Keratinocyte (primary cell): ENCODE measurements at regions not wholly inside any gene's neighbourhood (a gene's known extent, or its start where the extent isn't known, plus 50 kb on each side); places are given as distances from the start of the nearest gene placed in this dataset.

Experiments
- DNase-seq: peaks from one replicate; pipeline ENCODE4 v3.0.0-alpha.2; 2011; ENCODE audit warnings: low read depth, missing footprints, low spot score
- FAIRE-seq: peaks from 2 replicates; lab custom pipeline; 2011; peaks lifted over from hg19 to GRCh38; lab: Jason Lieb, UNC
- H2AFZ ChIP-seq: 2 replicates; pipeline ENCODE4 v1.6.0; 2012; ENCODE audit warnings: low read length, control low read depth, inconsistent platforms; ENCODE audit not compliant: control insufficient read depth
- H3K27ac ChIP-seq: 2 replicates; pipeline ENCODE4 v1.5.1; 2011; ENCODE audit warnings: low read length; ENCODE audit not compliant: control insufficient read depth, insufficient read depth
- H3K27me3 ChIP-seq: 3 replicates; pipeline ENCODE4 v1.6.0; 2011; ENCODE audit warnings: low read length; ENCODE audit not compliant: control insufficient read depth, insufficient read depth; ENCODE audit errors: extremely low read depth
- H3K36me3 ChIP-seq, 2 experiments: 2 replicates in 1 of 2; 3 replicates in 1 of 2; pipeline ENCODE4 v1.5.1; 2011; ENCODE audit warnings: low read length in 2 of 2, mild to moderate bottlenecking in 1 of 2; ENCODE audit not compliant: control insufficient read depth in 2 of 2, insufficient read depth in 2 of 2; ENCODE audit errors: extremely low read depth in 1 of 2
- H3K4me1 ChIP-seq: 3 replicates; pipeline ENCODE4 v1.5.1; 2011; ENCODE audit warnings: low read length; ENCODE audit not compliant: control insufficient read depth, insufficient read depth; ENCODE audit errors: extremely low read depth
- H3K4me2 ChIP-seq: 3 replicates; pipeline ENCODE4 v1.6.0; 2011; ENCODE audit warnings: low read depth, low read length; ENCODE audit not compliant: control insufficient read depth, insufficient read depth; ENCODE audit errors: extremely low read depth
- H3K4me3 ChIP-seq, 3 experiments: fragments of 200-600 bp in 1 of 3; sonication (generic) in 1 of 3; 2 replicates in 2 of 3; 3 replicates in 1 of 3; pipeline ENCODE4 v1.5.1; 2011 to 2016; ENCODE audit warnings: low read length in 3 of 3, mild to moderate bottlenecking in 3 of 3, control low read depth in 2 of 3, inconsistent platforms in 1 of 3, low read depth in 1 of 3, mixed read lengths in 1 of 3, mixed run types in 1 of 3, moderate library complexity in 1 of 3; ENCODE audit not compliant: control insufficient read depth in 2 of 3, insufficient read depth in 2 of 3; ENCODE audit errors: extremely low read depth in 1 of 3
- H3K79me2 ChIP-seq: 2 replicates; pipeline ENCODE4 v1.6.0; 2012; ENCODE audit warnings: low read length; ENCODE audit not compliant: control insufficient read depth, insufficient read depth
- H3K9ac ChIP-seq: 3 replicates; pipeline ENCODE4 v1.6.0; 2011; ENCODE audit warnings: low read length; ENCODE audit not compliant: control insufficient read depth, insufficient read depth; ENCODE audit errors: extremely low read depth
- H3K9me1 ChIP-seq: 3 replicates; pipeline ENCODE4 v1.6.0; 2011; ENCODE audit warnings: low read length; ENCODE audit not compliant: control insufficient read depth, insufficient read depth; ENCODE audit errors: extremely low read depth
- H3K9me3 ChIP-seq: 2 replicates; pipeline ENCODE4 v1.5.1; 2012; ENCODE audit warnings: low read depth, low read length; ENCODE audit not compliant: control insufficient read depth
- H4K20me1 ChIP-seq: 3 replicates; pipeline ENCODE4 v1.6.0; 2011; ENCODE audit warnings: low read length; ENCODE audit not compliant: control insufficient read depth, insufficient read depth; ENCODE audit errors: extremely low read depth
- CTCF ChIP-seq, 3 experiments: IDR thresholded peaks in 1 of 3; conservative IDR thresholded peaks in 1 of 3; optimal IDR thresholded peaks in 1 of 3; 2 replicates in 2 of 3; 3 replicates in 1 of 3; pipeline versions ENCODE3 to v1.5.1; 2011; ENCODE audit warnings: low read length in 3 of 3, mild to moderate bottlenecking in 3 of 3, moderate library complexity in 2 of 3, control low read depth in 1 of 3, inconsistent platforms in 1 of 3; ENCODE audit not compliant: insufficient read depth in 2 of 3; ENCODE audit errors: extremely low read depth in 1 of 3
- EZH2 ChIP-seq: IDR thresholded peaks from one replicate; pipeline ENCODE4 v1.6.1; 2012; ENCODE audit warnings: inconsistent platforms, mild to moderate bottlenecking, low read length, moderate library complexity
- dilution Hi-C: fragments of 300-500 bp; cut with MboI; formaldehyde crosslinking; loops from one replicate; pipeline ENCODE4 v1.7.0; 2020; ENCODE audit warnings: low sequenced_read_pairs; ENCODE audit not compliant: extremely low pct_ligation_motif_present

GRCh38 chr1:218718977-218719376 lies 373.8 kb downstream of the TGFB2 start:
- no peak for FAIRE-seq
- dilution Hi-C loops = no loop called here

DNA sequence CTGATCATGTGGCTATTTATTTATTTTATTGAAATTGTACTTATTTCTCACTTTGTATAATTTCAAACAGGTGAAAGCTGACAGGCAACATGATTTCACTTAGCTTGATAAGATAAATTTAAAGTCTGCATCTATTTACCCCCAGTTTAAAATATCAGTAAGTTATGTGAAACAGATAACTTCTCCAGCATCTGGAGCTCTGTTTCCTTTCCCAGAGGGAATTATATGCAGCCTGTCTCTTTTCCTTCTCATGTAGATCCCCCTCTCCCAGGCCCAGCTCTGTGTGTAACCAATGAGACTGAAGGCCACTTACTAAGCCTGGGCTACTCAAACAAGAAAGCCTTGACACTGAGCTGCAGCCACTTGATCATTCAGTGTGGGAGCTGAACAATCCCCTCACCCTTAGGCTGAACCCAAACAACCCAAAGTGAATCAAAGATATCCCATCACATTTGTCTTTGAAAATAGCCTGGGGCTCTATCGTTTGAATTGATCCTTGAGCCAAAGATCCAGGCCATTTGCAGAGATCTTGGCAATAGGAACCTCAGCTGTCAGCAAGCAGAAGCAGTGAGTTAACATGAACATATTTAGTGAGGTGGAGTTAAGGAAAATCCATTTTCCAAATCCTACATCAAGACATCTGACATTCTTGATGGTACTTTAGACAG lies 383.9 kb downstream of the TGFB2 start:
- Histone ChIP-seq H3K27me3 (no peaks in the 10 kb centered on the region), H3K9me3 (no peaks in the 10 kb centered on the region), H3K9ac (no peak overlapping the region), H3K4me3 (no peak overlapping the region), H3K79me2 (no peaks in the 10 kb centered on the region), H3K4me1 (no peaks in the 10 kb centered on the region), H3K36me3 (no peaks in the 10 kb centered on the region), H3K9me1 (no peaks in the 10 kb centered on the region), H3K4me2 (no peak overlapping the region), H3K27ac (no peak overlapping the region), H4K20me1 (no peaks in the 10 kb centered on the region), H2AFZ (no peak overlapping the region)
- TF ChIP-seq CTCF (optimal IDR thresholded peaks at IDR 0.05 in 1 of 3, IDR thresholded peaks at IDR 0.05 in 1 of 3, conservative IDR thresholded peaks at IDR 0.05 in 1 of 3; ENCODE audit: extremely low read depth in 1 of 3, insufficient read depth in 2 of 3, low read length in 3 of 3) (no peak), EZH2 (no peak)
- FAIRE-seq (no peak), DNase-seq (no peak)
- dilution Hi-C loops = no loop called here

More at GRCh38 chr1:218718977-218719376, 373.8 kb downstream of the TGFB2 start:
- H4K20me1 ChIP-seq = no peaks in the 10 kb centered on the region
- H3K4me3 ChIP-seq = no peak overlapping the region
- H3K4me1 ChIP-seq = no peaks in the 10 kb centered on the region
- H3K4me2 ChIP-seq = no peak overlapping the region
- H2AFZ ChIP-seq = no peak overlapping the region
- H3K27me3 ChIP-seq = no peaks in the 10 kb centered on the region
- H3K36me3 ChIP-seq = no peaks in the 10 kb centered on the region
- H3K9me1 ChIP-seq = no peaks in the 10 kb centered on the region
- H3K9me3 ChIP-seq = no peaks in the 10 kb centered on the region
- no peak overlapping the region for H3K27ac ChIP-seq
- DNase-seq = no peak
- no peak overlapping the region for H3K9ac ChIP-seq
- no peak for TF ChIP-seq EZH2
- TF ChIP-seq CTCF (optimal IDR thresholded peaks at IDR 0.05 in 1 of 3, IDR thresholded peaks at IDR 0.05 in 1 of 3, conservative IDR thresholded peaks at IDR 0.05 in 1 of 3; ENCODE audit: extremely low read depth in 1 of 3, insufficient read depth in 2 of 3, low read length in 3 of 3) = no peak
- H3K79me2 ChIP-seq = no peaks in the 10 kb centered on the region
